Suprapubic skin (tissue), 3 donors: ENCODE measurements at regions not wholly inside any gene's neighbourhood (a gene's known extent, or its start where the extent isn't known, plus 50 kb on each side); places are given as distances from the start of the nearest gene placed in this dataset.

Experiments
- EP300 ChIP-seq: sonication (generic); formaldehyde crosslinking; IDR thresholded peaks from one replicate; pipeline ENCODE4 v1.6.1; 2017; ENCODE audit warnings: antibody characterized with exemption
- POLR2A ChIP-seq, 2 donors: fragments of 450-650 bp; IDR thresholded peaks; one replicate each; pipeline ENCODE4 v1.6.1; 2017; ENCODE audit warnings: antibody characterized with exemption in 2 of 2, mild to moderate bottlenecking in 2 of 2, moderate library complexity in 2 of 2
- TF ChIP-seq, protein P1 (sequence below), 2 donors: fragments of 200-600 bp in 1 of 2; fragments of 450-650 bp in 1 of 2; sonication (generic) in 1 of 2; IDR thresholded peaks; one replicate each; pipeline ENCODE4 v1.5.1; 2016 to 2019; ENCODE audit warnings: antibody characterized with exemption in 2 of 2, mild to moderate bottlenecking in 1 of 2, moderate library complexity in 1 of 2

DNA sequence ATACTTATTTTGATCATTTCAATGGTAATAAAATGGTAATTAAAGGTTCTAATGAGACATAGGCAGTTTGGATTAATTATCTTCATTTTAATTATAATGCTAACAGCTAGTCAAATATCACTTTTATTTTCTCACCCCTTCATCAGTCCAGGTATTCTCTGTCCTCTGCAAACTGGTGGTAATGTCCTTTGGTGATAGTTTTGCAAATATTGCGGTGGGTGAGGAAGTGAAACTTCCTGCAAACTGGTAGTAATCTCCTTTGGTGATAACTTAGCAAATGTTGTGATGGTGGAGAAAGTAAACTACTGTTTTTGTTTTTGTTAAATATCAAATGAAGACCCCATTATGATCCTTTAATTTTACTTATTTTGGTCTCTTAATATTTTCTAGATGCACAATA is 209.0 kb downstream of the AMY1C start:
- TF ChIP-seq POLR2A (IDR thresholded peaks at IDR 0.05) = no peak
- no peak for TF ChIP-seq EP300
- TF ChIP-seq, protein P1, sequence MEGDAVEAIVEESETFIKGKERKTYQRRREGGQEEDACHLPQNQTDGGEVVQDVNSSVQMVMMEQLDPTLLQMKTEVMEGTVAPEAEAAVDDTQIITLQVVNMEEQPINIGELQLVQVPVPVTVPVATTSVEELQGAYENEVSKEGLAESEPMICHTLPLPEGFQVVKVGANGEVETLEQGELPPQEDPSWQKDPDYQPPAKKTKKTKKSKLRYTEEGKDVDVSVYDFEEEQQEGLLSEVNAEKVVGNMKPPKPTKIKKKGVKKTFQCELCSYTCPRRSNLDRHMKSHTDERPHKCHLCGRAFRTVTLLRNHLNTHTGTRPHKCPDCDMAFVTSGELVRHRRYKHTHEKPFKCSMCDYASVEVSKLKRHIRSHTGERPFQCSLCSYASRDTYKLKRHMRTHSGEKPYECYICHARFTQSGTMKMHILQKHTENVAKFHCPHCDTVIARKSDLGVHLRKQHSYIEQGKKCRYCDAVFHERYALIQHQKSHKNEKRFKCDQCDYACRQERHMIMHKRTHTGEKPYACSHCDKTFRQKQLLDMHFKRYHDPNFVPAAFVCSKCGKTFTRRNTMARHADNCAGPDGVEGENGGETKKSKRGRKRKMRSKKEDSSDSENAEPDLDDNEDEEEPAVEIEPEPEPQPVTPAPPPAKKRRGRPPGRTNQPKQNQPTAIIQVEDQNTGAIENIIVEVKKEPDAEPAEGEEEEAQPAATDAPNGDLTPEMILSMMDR (IDR thresholded peaks at IDR 0.05) = no peak
